ENCODE measurements at regions not wholly inside any gene's neighbourhood (a gene's known extent, or its start where the extent isn't known, plus 50 kb on each side); places are given as distances from the start of the nearest gene placed in this dataset.

DNA sequence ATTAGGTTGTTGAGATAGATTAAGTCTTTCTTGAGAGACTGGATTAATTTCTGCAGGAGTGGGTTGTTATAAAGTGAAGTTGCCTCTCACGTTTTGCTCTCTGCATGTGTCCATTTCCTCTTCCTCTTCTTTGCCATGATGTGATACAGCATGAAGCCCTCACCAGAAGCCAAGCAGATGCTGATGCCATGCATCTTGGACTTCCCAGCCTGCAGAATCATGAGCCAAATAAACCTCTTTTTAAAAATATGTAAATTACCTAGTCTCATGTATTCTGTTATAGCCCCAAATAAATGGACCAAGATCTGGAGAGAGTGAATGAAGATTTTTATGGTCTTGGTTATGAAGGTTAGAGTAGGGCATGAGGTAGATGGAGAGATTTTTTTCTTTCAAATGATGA lies 111.6 kb upstream of the MAN1A1 start:
- DNase-seq (ENCODE audit: unreplicated experiment) = no peak
- H3K27ac Mint-ChIP-seq (ENCODE audit: low read depth, unreplicated experiment) = no peak overlapping the region
- H3K27me3 Mint-ChIP-seq (ENCODE audit: insufficient read depth, unreplicated experiment) = no peaks in the 10 kb centered on the region
- ChIA-PET CTCF (no interaction called here), POLR2A (no interaction called here)
- H3K4me1 Mint-ChIP-seq (ENCODE audit: insufficient read depth, unreplicated experiment) = no peaks in the 10 kb centered on the region
- intact Hi-C loops (cut with micrococcal nuclease) = no loop called here
- no peaks in the 10 kb centered on the region for H3K36me3 Mint-ChIP-seq (ENCODE audit: insufficient read depth, unreplicated experiment)
- H3K9me3 Mint-ChIP-seq (ENCODE audit: unreplicated experiment) = peaks cover 21% of the 10 kb centered on the region
- no peak overlapping the region for H3K4me3 Mint-ChIP-seq (ENCODE audit: unreplicated experiment)
- TF ChIP-seq, protein P1, sequence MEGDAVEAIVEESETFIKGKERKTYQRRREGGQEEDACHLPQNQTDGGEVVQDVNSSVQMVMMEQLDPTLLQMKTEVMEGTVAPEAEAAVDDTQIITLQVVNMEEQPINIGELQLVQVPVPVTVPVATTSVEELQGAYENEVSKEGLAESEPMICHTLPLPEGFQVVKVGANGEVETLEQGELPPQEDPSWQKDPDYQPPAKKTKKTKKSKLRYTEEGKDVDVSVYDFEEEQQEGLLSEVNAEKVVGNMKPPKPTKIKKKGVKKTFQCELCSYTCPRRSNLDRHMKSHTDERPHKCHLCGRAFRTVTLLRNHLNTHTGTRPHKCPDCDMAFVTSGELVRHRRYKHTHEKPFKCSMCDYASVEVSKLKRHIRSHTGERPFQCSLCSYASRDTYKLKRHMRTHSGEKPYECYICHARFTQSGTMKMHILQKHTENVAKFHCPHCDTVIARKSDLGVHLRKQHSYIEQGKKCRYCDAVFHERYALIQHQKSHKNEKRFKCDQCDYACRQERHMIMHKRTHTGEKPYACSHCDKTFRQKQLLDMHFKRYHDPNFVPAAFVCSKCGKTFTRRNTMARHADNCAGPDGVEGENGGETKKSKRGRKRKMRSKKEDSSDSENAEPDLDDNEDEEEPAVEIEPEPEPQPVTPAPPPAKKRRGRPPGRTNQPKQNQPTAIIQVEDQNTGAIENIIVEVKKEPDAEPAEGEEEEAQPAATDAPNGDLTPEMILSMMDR (IDR thresholded peaks at IDR 0.05; ENCODE audit: unreplicated experiment) = no peak
- no TSS peak for BruUV-seq (replicated peaks)

DNA sequence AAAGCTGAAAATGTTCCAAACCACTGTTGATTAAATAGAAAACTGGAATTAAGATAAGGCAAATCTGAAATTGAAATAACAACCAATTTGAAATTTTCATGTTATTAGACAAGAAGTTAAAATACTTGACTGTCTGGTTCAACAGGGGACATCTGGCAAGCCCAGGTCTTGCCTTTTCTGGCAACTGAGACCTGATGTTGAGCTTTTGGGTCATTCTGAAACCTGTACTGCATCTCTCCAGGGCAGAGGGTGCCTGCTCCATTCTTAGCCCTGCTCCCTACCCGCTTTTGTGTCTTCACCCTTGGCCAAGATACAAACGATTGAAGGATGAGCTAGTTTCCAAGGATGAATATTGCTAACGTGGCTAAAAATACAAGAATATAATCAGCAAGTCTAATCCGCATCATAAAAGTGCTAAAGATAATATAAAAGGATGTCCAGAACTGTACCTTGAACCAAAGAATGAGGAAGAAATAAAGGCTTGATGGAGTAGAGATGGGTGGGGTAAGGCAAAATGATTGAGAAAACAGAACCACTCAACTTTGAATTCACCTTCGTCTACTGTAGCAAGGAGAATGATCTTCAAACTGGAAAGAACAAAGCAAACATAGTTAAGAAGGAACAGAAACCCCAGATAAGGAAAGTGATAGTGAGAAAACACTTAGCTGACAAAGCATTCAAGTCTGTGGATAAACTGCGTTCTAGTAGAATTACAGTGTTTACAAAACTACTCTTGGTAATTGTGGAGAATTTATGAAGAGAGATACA lies 109.8 kb upstream of the MAN1A1 start:
- POLR2A ChIA-PET = interaction anchor here (0.7 kb wide), 1 partner anchor 8 kb away, joined by 3 read pairs; no protein-coding TSS in a partner anchor
- Mint-ChIP-seq H3K4me1 (ENCODE audit: insufficient read depth, unreplicated experiment) (no peaks in the 10 kb centered on the region), H3K9me3 (ENCODE audit: unreplicated experiment) (peaks cover 16% of the 10 kb centered on the region), H3K4me3 (ENCODE audit: unreplicated experiment) (no peak overlapping the region), H3K27me3 (ENCODE audit: insufficient read depth, unreplicated experiment) (no peaks in the 10 kb centered on the region), H3K27ac (ENCODE audit: low read depth, unreplicated experiment) (no peak overlapping the region), H3K36me3 (ENCODE audit: insufficient read depth, unreplicated experiment) (no peaks in the 10 kb centered on the region)
- CTCF ChIA-PET = no interaction called here
- TF ChIP-seq, protein P1 (IDR thresholded peaks at IDR 0.05; ENCODE audit: unreplicated experiment) = no peak
- intact Hi-C loops (cut with micrococcal nuclease) = no loop called here
- BruUV-seq (replicated peaks) = no TSS peak
- no peak for DNase-seq (ENCODE audit: unreplicated experiment)

DNA sequence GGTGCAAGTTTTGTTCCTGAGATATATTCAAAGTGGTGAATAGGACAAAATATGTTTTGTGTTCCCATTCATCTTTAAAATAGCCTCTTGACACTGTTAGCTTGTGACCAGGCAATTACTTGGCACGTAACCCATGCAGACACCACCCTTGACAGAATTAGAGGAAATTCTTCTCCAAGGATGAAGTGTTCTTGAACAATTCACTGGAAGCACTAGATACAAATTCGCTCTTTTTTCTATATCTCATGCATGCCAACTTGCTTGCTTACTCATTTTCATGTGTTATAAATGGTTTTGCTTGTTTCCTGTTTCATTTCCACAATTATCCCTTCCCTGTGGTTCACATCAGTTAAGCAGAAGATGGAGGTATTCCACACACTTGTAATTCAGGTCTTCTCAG lies 105.2 kb upstream of the MAN1A1 start:
- POLR2A ChIA-PET = no interaction called here
- no peak overlapping the region for H3K4me3 Mint-ChIP-seq (ENCODE audit: unreplicated experiment)
- H3K9me3 Mint-ChIP-seq (ENCODE audit: unreplicated experiment) = peaks cover 8% of the 10 kb centered on the region
- no peaks in the 10 kb centered on the region for H3K36me3 Mint-ChIP-seq (ENCODE audit: insufficient read depth, unreplicated experiment)
- H3K27ac Mint-ChIP-seq (ENCODE audit: low read depth, unreplicated experiment) = no peak overlapping the region
- no peaks in the 10 kb centered on the region for H3K4me1 Mint-ChIP-seq (ENCODE audit: insufficient read depth, unreplicated experiment)
- intact Hi-C loops (cut with micrococcal nuclease) = no loop called here
- BruUV-seq (replicated peaks) = no TSS peak
- CTCF ChIA-PET = interaction anchor here (0.7 kb wide), 1 partner anchor 107 kb away, joined by 3 read pairs; no protein-coding TSS in a partner anchor
- H3K27me3 Mint-ChIP-seq (ENCODE audit: insufficient read depth, unreplicated experiment) = no peaks in the 10 kb centered on the region
- TF ChIP-seq, protein P1 (IDR thresholded peaks at IDR 0.05; ENCODE audit: unreplicated experiment) = no peak
- no peak for DNase-seq (ENCODE audit: unreplicated experiment)

DNA sequence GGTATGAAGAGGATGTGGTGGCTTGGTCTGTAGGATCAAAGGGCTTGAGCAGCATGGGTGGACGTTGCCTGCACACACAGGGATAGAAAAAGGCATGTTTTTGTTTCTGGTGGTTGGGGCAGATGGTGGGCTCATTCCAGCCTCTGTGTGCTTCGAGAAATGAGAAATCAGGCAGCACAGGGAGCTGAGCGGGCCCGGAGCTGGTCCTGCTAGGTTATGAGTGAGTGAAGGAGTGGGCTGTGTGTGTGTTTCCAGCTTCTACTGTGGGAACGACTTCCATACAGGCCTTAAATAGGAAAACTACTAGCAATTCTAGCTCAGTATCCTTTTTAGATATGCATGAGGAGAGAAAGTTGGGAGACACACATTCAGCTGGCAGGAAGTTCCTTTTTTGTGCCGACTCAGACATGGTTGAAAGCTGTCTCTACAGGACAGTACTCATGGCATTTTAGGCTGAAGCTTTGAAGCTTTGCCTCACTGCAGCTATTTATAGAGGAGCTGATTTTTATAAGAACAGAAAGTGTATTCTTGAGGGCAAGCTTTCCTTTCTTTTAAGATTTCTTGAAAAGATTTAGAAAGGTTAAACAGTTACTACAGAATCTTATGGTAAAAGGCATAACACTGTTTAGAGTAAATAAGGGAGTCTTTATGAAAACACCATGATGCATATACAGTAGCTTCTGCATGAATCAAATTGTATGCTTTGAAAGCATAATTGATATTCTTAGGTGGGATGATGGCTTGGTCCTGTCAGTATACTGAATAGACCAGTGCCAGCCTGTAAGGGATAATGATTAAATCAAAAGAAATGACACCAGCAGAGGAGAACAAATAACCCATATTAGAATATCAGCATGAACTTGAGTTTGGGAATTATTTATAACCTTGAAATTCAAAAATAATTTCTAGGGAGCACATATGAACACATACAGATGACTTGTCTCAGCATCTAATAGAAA lies 104.0 kb upstream of the MAN1A1 start:
- no peaks in the 10 kb centered on the region for H3K36me3 Mint-ChIP-seq (ENCODE audit: insufficient read depth, unreplicated experiment)
- H3K4me3 Mint-ChIP-seq (ENCODE audit: unreplicated experiment) = no peak overlapping the region
- peaks cover 3% of the 10 kb centered on the region for H3K9me3 Mint-ChIP-seq (ENCODE audit: unreplicated experiment)
- no peak for DNase-seq (ENCODE audit: unreplicated experiment)
- BruUV-seq (replicated peaks) = no TSS peak
- H3K27ac Mint-ChIP-seq (ENCODE audit: low read depth, unreplicated experiment) = no peak overlapping the region
- no peaks in the 10 kb centered on the region for H3K4me1 Mint-ChIP-seq (ENCODE audit: insufficient read depth, unreplicated experiment)
- CTCF ChIA-PET = no interaction called here
- TF ChIP-seq, protein P1 (IDR thresholded peaks at IDR 0.05; ENCODE audit: unreplicated experiment) = no peak
- no peaks in the 10 kb centered on the region for H3K27me3 Mint-ChIP-seq (ENCODE audit: insufficient read depth, unreplicated experiment)
- POLR2A ChIA-PET = interaction anchor here (0.7 kb wide), 1 partner anchor 132 kb away, joined by 3 read pairs; no protein-coding TSS in a partner anchor
- intact Hi-C loops (cut with micrococcal nuclease) = no loop called here
